RKO (cell line): ENCODE measurements at regions not wholly inside any gene's neighbourhood (a gene's known extent, or its start where the extent isn't known, plus 50 kb on each side); places are given as distances from the start of the nearest gene placed in this dataset.

ENCODE experiments used
- DNase-seq: peaks from one replicate; pipeline ENCODE4 v3.0.0-alpha.2; 2016; ENCODE audit warnings: low spot score

- no peak for DNase-seq
Observed at GRCh38 chr2:163265562-163265961, 427.0 kb upstream of the KCNH7 start.

GRCh38 chr2:163264341-163264740 is 425.8 kb upstream of the KCNH7 start:
- DNase-seq = no peak

GRCh38 chr2:163259489-163259888 is 420.9 kb upstream of the KCNH7 start:
- DNase-seq = no peak

GRCh38 chr2:163255086-163255485 is 416.5 kb upstream of the KCNH7 start:
- no peak for DNase-seq

GRCh38 chr2:163253621-163254285 is 415.2 kb upstream of the KCNH7 start:
- DNase-seq = no peak

GRCh38 chr2:163252199-163252598 is 413.6 kb upstream of the KCNH7 start:
- no peak for DNase-seq

GRCh38 chr2:163248376-163249253 is 410.0 kb upstream of the KCNH7 start:
- no peak for DNase-seq

GRCh38 chr2:163247847-163248220 is 409.3 kb upstream of the KCNH7 start:
- no peak for DNase-seq

GRCh38 chr2:163247156-163247846 is 408.7 kb upstream of the KCNH7 start:
- no peak for DNase-seq

- DNase-seq = no peak
Observed at GRCh38 chr2:163246135-163246534, 407.6 kb upstream of the KCNH7 start.

GRCh38 chr2:163236553-163236952 is 398.0 kb upstream of the KCNH7 start:
- no peak for DNase-seq

GRCh38 chr2:163231666-163232065 is 393.1 kb upstream of the KCNH7 start:
- DNase-seq = no peak

GRCh38 chr2:163213661-163214081 is 375.1 kb upstream of the KCNH7 start:
- no peak for DNase-seq

GRCh38 chr2:163210430-163210918 is 371.9 kb upstream of the KCNH7 start:
- peak; percentile 11 for DNase-seq

GRCh38 chr2:163207693-163208370 is 369.3 kb upstream of the KCNH7 start:
- no peak for DNase-seq

GRCh38 chr2:163205589-163206254 is 367.2 kb upstream of the KCNH7 start:
- DNase-seq = no peak

GRCh38 chr2:163200741-163201140 is 362.2 kb upstream of the KCNH7 start:
- no peak for DNase-seq

- DNase-seq = no peak
Observed at GRCh38 chr2:163198972-163199371, 360.4 kb upstream of the KCNH7 start.

GRCh38 chr2:163198007-163198406 is 359.4 kb upstream of the KCNH7 start:
- DNase-seq = no peak

- DNase-seq = peak; percentile 59
Observed at GRCh38 chr2:163191372-163191771, 352.8 kb upstream of the KCNH7 start.

- no peak for DNase-seq
Observed at GRCh38 chr2:163187995-163188655, 349.6 kb upstream of the KCNH7 start.
